HUES48 (cell line): ENCODE measurements at regions not wholly inside any gene's neighbourhood (a gene's known extent, or its start where the extent isn't known, plus 50 kb on each side); places are given as distances from the start of the nearest gene placed in this dataset.

Experiments
- H3K27ac ChIP-seq: one replicate; pipeline ENCODE4 v1.7.0; 2013; ENCODE audit warnings: low read depth, low read length, inconsistent platforms
- H3K27me3 ChIP-seq: 2 replicates; pipeline ENCODE4 v1.6.1; 2013; ENCODE audit warnings: mild to moderate bottlenecking, low read length; ENCODE audit not compliant: control insufficient read depth, insufficient read depth
- H3K36me3 ChIP-seq: 2 replicates; pipeline ENCODE4 v1.6.1; 2013; ENCODE audit warnings: low read length; ENCODE audit not compliant: control insufficient read depth, insufficient read depth
- H3K4me1 ChIP-seq: 2 replicates; pipeline ENCODE4 v1.6.1; 2013; ENCODE audit warnings: mild to moderate bottlenecking, low read length; ENCODE audit not compliant: control insufficient read depth, insufficient read depth
- H3K4me3 ChIP-seq: 2 replicates; pipeline ENCODE4 v1.5.1; 2013; ENCODE audit warnings: mild to moderate bottlenecking, low read depth, low read length
- H3K9ac ChIP-seq: 2 replicates; pipeline ENCODE4 v1.6.1; 2013; ENCODE audit warnings: mild to moderate bottlenecking, low read depth, low read length, moderate library complexity
- H3K9me3 ChIP-seq: 2 replicates; pipeline ENCODE4 v1.6.1; 2013; ENCODE audit warnings: low read length; ENCODE audit not compliant: control insufficient read depth, insufficient read depth

GRCh38 chr6:122347280-122347679 lies 52.2 kb upstream of the HSF2 start:
- H3K9me3 ChIP-seq = no peaks in the 10 kb centered on the region
- no peaks in the 10 kb centered on the region for H3K36me3 ChIP-seq
- no peaks in the 10 kb centered on the region for H3K4me1 ChIP-seq
- no peak overlapping the region for H3K9ac ChIP-seq
- H3K4me3 ChIP-seq = no peak overlapping the region
- no peak overlapping the region for H3K27ac ChIP-seq
- H3K27me3 ChIP-seq = no peaks in the 10 kb centered on the region

- Histone ChIP-seq H3K9me3 (no peaks in the 10 kb centered on the region), H3K4me3 (no peak overlapping the region), H3K36me3 (no peaks in the 10 kb centered on the region), H3K9ac (no peak overlapping the region), H3K27me3 (no peaks in the 10 kb centered on the region), H3K27ac (no peak overlapping the region), H3K4me1 (no peaks in the 10 kb centered on the region)
Observed at GRCh38 chr6:122347751-122348150, 51.7 kb upstream of the HSF2 start.
